H9 (cell line): ENCODE measurements at regions not wholly inside any gene's neighbourhood (a gene's known extent, or its start where the extent isn't known, plus 50 kb on each side); places are given as distances from the start of the nearest gene placed in this dataset.

ENCODE experiments used
- DNase-seq: peaks from one replicate; pipeline ENCODE4 v3.0.0-alpha.2; 2017
- H2AFZ ChIP-seq: one replicate; pipeline ENCODE4 v1.6.1; 2013; ENCODE audit warnings: mild to moderate bottlenecking, low read length, control low read depth, moderate library complexity
- H2AK5ac ChIP-seq: 2 replicates; pipeline ENCODE4 v1.6.1; 2013; ENCODE audit warnings: low read length, control low read depth, mixed read lengths; ENCODE audit not compliant: insufficient read length
- H2BK120ac ChIP-seq: one replicate; pipeline ENCODE4 v1.6.1; 2013; ENCODE audit warnings: low read depth, mild to moderate bottlenecking, low read length, control low read depth, inconsistent platforms; ENCODE audit not compliant: poor library complexity, severe bottlenecking
- H2BK12ac ChIP-seq: 2 replicates; pipeline ENCODE4 v1.6.1; 2013; ENCODE audit warnings: low read length, control low read depth, mixed read lengths, low read depth; ENCODE audit not compliant: insufficient read length
- H2BK15ac ChIP-seq: 2 replicates; pipeline ENCODE4 v1.6.1; 2013; ENCODE audit warnings: low read depth, low read length, control low read depth
- H2BK20ac ChIP-seq: one replicate; pipeline ENCODE4 v1.6.1; 2013; ENCODE audit warnings: low read depth, mild to moderate bottlenecking, low read length, control low read depth, inconsistent platforms; ENCODE audit not compliant: poor library complexity, severe bottlenecking
- H2BK5ac ChIP-seq: 2 replicates; pipeline ENCODE4 v1.6.1; 2013; ENCODE audit warnings: low read length, control low read depth, mixed read lengths; ENCODE audit not compliant: insufficient read length
- H3K14ac ChIP-seq: 2 replicates; pipeline ENCODE4 v1.6.1; 2013; ENCODE audit warnings: low read length, control low read depth; ENCODE audit not compliant: insufficient read depth
- H3K18ac ChIP-seq: 2 replicates; pipeline ENCODE4 v1.6.1; 2013; ENCODE audit warnings: low read depth, mild to moderate bottlenecking, mixed read lengths, low read length, control low read depth; ENCODE audit not compliant: insufficient read length
- H3K23ac ChIP-seq: 2 replicates; pipeline ENCODE4 v1.6.1; 2013; ENCODE audit warnings: low read length, control low read depth, mixed read lengths, low read depth; ENCODE audit not compliant: insufficient read length
- H3K23me2 ChIP-seq: 2 replicates; pipeline ENCODE4 v1.6.1; 2013; ENCODE audit warnings: low read depth, mild to moderate bottlenecking, mixed read lengths, low read length, control low read depth; ENCODE audit not compliant: insufficient read length, poor library complexity, severe bottlenecking
- H3K27ac ChIP-seq: 2 replicates; pipeline ENCODE4 v1.5.1; 2013; ENCODE audit warnings: low read length, control low read depth, mixed read lengths, low read depth; ENCODE audit not compliant: insufficient read length
- H3K27me3 ChIP-seq: 2 replicates; pipeline ENCODE4 v1.6.1; 2013; ENCODE audit warnings: low read length, control low read depth, inconsistent platforms; ENCODE audit not compliant: insufficient read depth
- H3K4ac ChIP-seq: 2 replicates; pipeline ENCODE4 v1.6.1; 2013; ENCODE audit warnings: low read depth, mild to moderate bottlenecking, control low read depth, inconsistent platforms, low read length, moderate library complexity
- H3K4me1 ChIP-seq: 2 replicates; pipeline ENCODE4 v1.6.1; 2013; ENCODE audit warnings: low read length, control low read depth, inconsistent platforms; ENCODE audit not compliant: insufficient read depth
- H3K4me2 ChIP-seq: 2 replicates; pipeline ENCODE4 v1.6.1; 2013; ENCODE audit warnings: low read length, control low read depth, mixed read lengths; ENCODE audit not compliant: insufficient read length, insufficient read depth
- H3K56ac ChIP-seq: 2 replicates; pipeline ENCODE4 v1.6.1; 2013; ENCODE audit warnings: low read depth, mild to moderate bottlenecking, mixed read lengths, low read length, control low read depth; ENCODE audit not compliant: insufficient read length
- H3K79me1 ChIP-seq: 2 replicates; pipeline ENCODE4 v1.6.1; 2013; ENCODE audit warnings: low read depth, mild to moderate bottlenecking, moderate library complexity, low read length, control low read depth, inconsistent platforms; ENCODE audit not compliant: insufficient read depth, poor library complexity, severe bottlenecking
- H3K79me2 ChIP-seq: 2 replicates; pipeline ENCODE4 v1.6.1; 2013; ENCODE audit warnings: low read length, control low read depth, inconsistent platforms; ENCODE audit not compliant: insufficient read depth
- H3K9ac ChIP-seq: 2 replicates; pipeline ENCODE4 v1.6.1; 2013; ENCODE audit warnings: low read length, control low read depth, mixed read lengths; ENCODE audit not compliant: insufficient read length; ENCODE audit errors: extremely low read depth
- H3K9me3 ChIP-seq: one replicate; pipeline ENCODE4 v1.6.1; 2013; ENCODE audit warnings: low read depth, low read length, inconsistent platforms; ENCODE audit not compliant: control insufficient read depth
- H3T11ph ChIP-seq: one replicate; pipeline ENCODE4 v1.6.1; 2013; ENCODE audit warnings: mild to moderate bottlenecking, low read length, control low read depth, inconsistent platforms
- H4K20me1 ChIP-seq: one replicate; pipeline ENCODE4 v1.6.1; 2013; ENCODE audit not compliant: control insufficient read depth, insufficient read length, insufficient read depth
- H4K5ac ChIP-seq: 2 replicates; pipeline ENCODE4 v1.6.1; 2013; ENCODE audit warnings: low read depth, mild to moderate bottlenecking, mixed read lengths, low read length, control low read depth; ENCODE audit not compliant: insufficient read length
- H4K8ac ChIP-seq: replicated peaks from 2 replicates; pipeline ENCODE4 v1.6.1; 2013; ENCODE audit warnings: low read length, control low read depth, mixed read lengths, low read depth; ENCODE audit not compliant: insufficient read length
- H4K91ac ChIP-seq: 2 replicates; pipeline ENCODE4 v1.6.1; 2013; ENCODE audit warnings: low read depth, mild to moderate bottlenecking, moderate library complexity, mixed read lengths, low read length, control low read depth; ENCODE audit not compliant: insufficient read length
- H3K27ac Mint-ChIP-seq, 3 experiments: 2 replicates in 2 of 3; 3 replicates in 1 of 3; pipeline ENCODE4 v1.8.0; 2020 to 2021; ENCODE audit warnings: mixed read lengths in 3 of 3, mild to moderate bottlenecking in 1 of 3, moderate library complexity in 1 of 3
- H3K27me3 Mint-ChIP-seq: 2 replicates; pipeline ENCODE4 v1.8.0; 2021; ENCODE audit warnings: low read depth, mild to moderate bottlenecking, moderate library complexity, mixed read lengths
- H3K36me3 Mint-ChIP-seq, 3 experiments: 2 replicates in 2 of 3; 3 replicates in 1 of 3; pipeline ENCODE4 v1.8.0; 2020 to 2021; ENCODE audit warnings: low read depth in 3 of 3, mixed read lengths in 3 of 3; ENCODE audit not compliant: insufficient read depth in 1 of 3
- H3K4me1 Mint-ChIP-seq, 2 experiments: 2 replicates each; pipeline ENCODE4 v1.8.0; 2020; ENCODE audit warnings: mixed read lengths in 2 of 2
- H3K4me3 Mint-ChIP-seq, 2 experiments: 2 replicates in 1 of 2; 3 replicates in 1 of 2; pipeline ENCODE4 v1.8.0; 2020 to 2021; ENCODE audit warnings: mild to moderate bottlenecking in 2 of 2, mixed read lengths in 2 of 2, moderate library complexity in 1 of 2
- H3K9me3 Mint-ChIP-seq, 2 experiments: 2 replicates in 1 of 2; 3 replicates in 1 of 2; pipeline ENCODE4 v1.8.0; 2020; ENCODE audit warnings: mild to moderate bottlenecking in 2 of 2, mixed read lengths in 2 of 2, moderate library complexity in 1 of 2
- TF ChIP-seq, protein P1 (sequence below): fragments of 200-600 bp; sonication (generic); conservative IDR thresholded peaks from 3 replicates; pipeline ENCODE4 v1.8.0; 2021; ENCODE audit warnings: antibody characterized with exemption, mild to moderate bottlenecking

DNA sequence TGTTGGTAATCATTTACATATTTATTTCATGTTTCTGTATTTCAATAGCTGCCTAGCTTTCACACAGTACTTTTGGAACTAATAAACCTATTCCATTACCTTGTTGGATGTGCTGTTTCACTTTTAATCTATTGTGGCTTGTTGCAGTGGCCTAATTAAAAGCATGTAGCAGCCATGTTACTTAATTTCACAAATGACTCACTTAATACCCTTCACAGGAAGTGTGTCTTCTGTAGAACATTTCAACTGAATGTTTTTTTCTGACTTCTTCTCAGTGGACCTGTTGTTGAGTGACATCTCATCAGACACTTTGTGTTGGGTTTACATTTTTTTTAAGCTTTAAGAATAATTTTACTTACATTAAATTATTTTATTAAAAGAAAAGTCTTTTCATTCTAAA lies 260.5 kb upstream of the THUMPD2 start:
- no peak overlapping the region for H3K4me3 Mint-ChIP-seq
- H3K36me3 Mint-ChIP-seq, result peaks cover 0 to 2% (median under 1%) of the 10 kb centered on the region in 3 experiments; a peak in 2 of 7 replicates
- H3K23me2 ChIP-seq, result no peaks in the 10 kb centered on the region
- H3K9ac ChIP-seq, result no peak overlapping the region
- H3K23ac ChIP-seq, result no peak overlapping the region
- no peak overlapping the region for H2BK120ac ChIP-seq
- no peak overlapping the region for H3K27ac Mint-ChIP-seq
- no peak overlapping the region for H2BK12ac ChIP-seq
- no peak overlapping the region for H3K4me2 ChIP-seq
- H3K27ac ChIP-seq, result no peak overlapping the region
- H2AK5ac ChIP-seq, result no peak overlapping the region
- H4K20me1 ChIP-seq, result no peaks in the 10 kb centered on the region
- H3K9me3 ChIP-seq, result no peaks in the 10 kb centered on the region
- no peak overlapping the region for H4K91ac ChIP-seq
- no peak overlapping the region for H2BK15ac ChIP-seq
- H3K9me3 Mint-ChIP-seq, result peaks cover 0 to 7% of the 10 kb centered on the region in 2 experiments; a peak in 3 of 5 replicates
- H3K56ac ChIP-seq, result no peak overlapping the region
- no peak overlapping the region for H4K5ac ChIP-seq
- no peaks in the 10 kb centered on the region for H3K4me1 Mint-ChIP-seq
- TF ChIP-seq, protein P1, sequence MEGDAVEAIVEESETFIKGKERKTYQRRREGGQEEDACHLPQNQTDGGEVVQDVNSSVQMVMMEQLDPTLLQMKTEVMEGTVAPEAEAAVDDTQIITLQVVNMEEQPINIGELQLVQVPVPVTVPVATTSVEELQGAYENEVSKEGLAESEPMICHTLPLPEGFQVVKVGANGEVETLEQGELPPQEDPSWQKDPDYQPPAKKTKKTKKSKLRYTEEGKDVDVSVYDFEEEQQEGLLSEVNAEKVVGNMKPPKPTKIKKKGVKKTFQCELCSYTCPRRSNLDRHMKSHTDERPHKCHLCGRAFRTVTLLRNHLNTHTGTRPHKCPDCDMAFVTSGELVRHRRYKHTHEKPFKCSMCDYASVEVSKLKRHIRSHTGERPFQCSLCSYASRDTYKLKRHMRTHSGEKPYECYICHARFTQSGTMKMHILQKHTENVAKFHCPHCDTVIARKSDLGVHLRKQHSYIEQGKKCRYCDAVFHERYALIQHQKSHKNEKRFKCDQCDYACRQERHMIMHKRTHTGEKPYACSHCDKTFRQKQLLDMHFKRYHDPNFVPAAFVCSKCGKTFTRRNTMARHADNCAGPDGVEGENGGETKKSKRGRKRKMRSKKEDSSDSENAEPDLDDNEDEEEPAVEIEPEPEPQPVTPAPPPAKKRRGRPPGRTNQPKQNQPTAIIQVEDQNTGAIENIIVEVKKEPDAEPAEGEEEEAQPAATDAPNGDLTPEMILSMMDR, result no peak
- H3T11ph ChIP-seq, result no peak overlapping the region
- no peaks in the 10 kb centered on the region; the same call in 1 of the 2 replicates for H3K4me1 ChIP-seq
- H2BK20ac ChIP-seq, result no peak overlapping the region
- peaks cover 2% of the 10 kb centered on the region; the same call in 1 of the 2 replicates for H3K27me3 Mint-ChIP-seq
- H4K8ac ChIP-seq, result no peak overlapping the region
- H3K18ac ChIP-seq, result no peak overlapping the region
- no peaks in the 10 kb centered on the region for H3K27me3 ChIP-seq
- H2BK5ac ChIP-seq, result no peak overlapping the region
- H2AFZ ChIP-seq, result no peak overlapping the region
- H3K79me2 ChIP-seq, result no peaks in the 10 kb centered on the region
- DNase-seq, result no peak
- H3K14ac ChIP-seq, result no peak overlapping the region
- H3K79me1 ChIP-seq, result no peaks in the 10 kb centered on the region
- no peak overlapping the region for H3K4ac ChIP-seq
